ENCODE measurements at regions not wholly inside any gene's neighbourhood (a gene's known extent, or its start where the extent isn't known, plus 50 kb on each side); places are given as distances from the start of the nearest gene placed in this dataset.

GRCh38 chr7:47190462-47190861, 391.4 kb downstream of the TNS3 start:
- TF ChIP-seq CTCF (conservative IDR thresholded peaks at IDR 0.05; ENCODE audit: low read length), result no peak
- no peak for TF ChIP-seq EZH2phosphoT487 (IDR thresholded peaks at IDR 0.05; ENCODE audit: borderline replicate concordance)
